Renal pelvis (tissue), 1 donor: ENCODE measurements at regions not wholly inside any gene's neighbourhood (a gene's known extent, or its start where the extent isn't known, plus 50 kb on each side); places are given as distances from the start of the nearest gene placed in this dataset.
"Not testable (repeated sequence)": the region's sequence is repeated elsewhere in the genome, so short reads cannot be mapped to it uniquely, and the experiment has no call there.

ENCODE experiments used
- DNase-seq: peaks from one replicate; pipeline ENCODE4 v3.0.0-alpha.2; 2013

GRCh38 chr7:112540839-112541577 is 60.2 kb downstream of the LSMEM1 start:
- no peak for DNase-seq

DNA sequence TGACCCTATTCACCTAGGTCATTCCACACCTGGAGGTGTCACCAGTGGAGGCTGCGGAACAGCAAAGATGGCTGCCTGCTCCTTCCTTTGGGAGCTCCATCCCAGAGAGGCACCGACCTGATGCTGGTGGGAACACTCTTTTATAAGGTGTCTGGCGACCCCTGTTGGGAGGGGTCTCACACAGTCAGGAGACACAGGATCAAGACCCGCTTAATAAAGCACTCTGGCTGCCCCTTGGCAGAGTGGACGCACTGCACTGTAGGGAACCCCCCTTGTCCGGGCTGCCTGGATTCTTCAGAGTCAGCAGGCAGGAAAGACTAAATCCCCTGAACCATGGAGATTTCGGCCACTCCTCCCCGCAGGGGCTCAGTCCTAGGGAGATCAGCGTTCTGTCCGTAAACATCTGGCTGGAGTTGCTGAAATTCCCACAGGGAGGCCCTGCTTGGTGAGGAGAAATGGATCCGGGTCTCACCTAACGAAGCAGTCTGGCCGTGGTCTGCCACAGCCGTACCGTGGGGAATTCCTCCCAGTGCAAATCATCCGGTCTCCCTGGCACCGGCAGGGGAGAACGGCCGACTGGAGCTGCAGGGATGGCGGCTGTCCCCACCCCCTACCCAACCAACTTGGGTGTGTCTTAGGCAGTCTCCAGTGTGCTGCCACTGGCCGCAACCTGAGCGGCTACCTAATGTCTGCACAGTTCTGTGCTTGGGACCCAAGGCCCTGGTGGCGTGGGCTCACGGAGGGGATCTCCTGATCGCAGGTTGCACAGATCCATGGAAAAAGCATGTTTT is 66.1 kb downstream of the LSMEM1 start:
- DNase-seq, result no peak

- no peak for DNase-seq
Measured at GRCh38 chr7:112547916-112548315, 67.1 kb downstream of the LSMEM1 start.

DNA sequence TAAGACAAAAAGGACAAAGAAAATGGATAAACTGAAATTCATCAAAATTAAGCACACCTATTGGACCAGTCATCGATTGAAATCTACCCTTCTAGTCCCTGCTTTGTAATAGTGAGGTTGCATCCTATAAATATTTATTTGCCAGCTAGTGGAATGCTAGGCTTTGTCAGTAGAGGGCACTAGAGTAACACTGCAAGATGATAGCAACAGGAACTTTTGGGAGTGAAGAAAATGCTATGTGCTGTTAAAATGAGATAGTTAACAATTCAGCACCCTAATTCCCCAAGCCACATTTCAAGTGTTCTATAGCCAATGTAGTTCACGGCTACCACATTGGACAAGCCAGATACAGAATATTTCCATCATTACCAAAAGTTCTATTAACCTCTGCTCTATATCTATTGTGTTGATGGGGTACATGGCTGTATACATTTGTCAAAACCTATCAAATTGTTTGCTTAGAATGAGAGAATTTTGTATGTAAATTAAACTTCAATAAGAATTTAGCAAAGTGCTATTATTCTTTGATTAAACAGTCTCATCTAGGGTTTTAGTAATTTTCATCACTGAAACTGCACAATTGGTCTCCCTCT is 69.8 kb downstream of the LSMEM1 start:
- DNase-seq, result peak; percentile 31

- not testable (repeated sequence) for DNase-seq
Measured at GRCh38 chr7:112551521-112551920, 70.7 kb downstream of the LSMEM1 start.

DNA sequence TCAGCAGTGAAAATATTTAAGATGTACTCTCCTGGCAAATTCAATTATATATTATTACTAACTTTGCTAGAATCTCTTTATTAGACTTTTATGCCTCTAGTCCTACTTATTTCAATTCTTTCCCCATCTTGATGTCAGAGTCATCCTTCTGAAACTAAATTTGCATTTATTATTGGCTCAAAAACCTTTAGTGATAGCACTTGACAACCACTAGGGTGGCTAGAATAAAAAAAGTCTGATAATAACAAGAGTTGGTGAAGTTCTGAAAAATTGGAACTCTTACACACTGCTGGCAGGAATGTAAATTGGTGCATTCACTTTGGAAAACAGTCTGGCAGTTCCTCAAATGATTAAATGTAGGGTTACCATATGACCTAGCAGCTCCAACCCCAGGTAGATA is 73.8 kb downstream of the LSMEM1 start:
- no peak for DNase-seq

DNA sequence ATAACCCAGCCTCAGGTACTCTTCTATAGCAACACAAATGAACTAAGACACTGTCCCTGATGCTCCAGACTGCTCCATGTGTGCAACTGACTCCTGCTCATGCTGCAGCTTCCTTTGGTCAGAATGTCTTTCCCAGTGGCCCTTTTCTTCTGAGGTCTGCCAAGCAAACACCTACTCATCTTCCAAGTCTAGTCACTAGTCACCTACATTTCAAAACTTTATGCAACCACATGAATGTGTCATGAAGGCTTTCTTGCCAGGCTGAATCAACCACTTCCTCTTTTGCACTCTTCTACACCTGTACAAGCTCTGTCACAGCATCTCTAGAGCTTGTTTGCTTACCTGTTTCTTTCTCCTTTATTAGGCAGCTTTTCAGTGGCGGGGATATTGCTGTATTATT is 75.8 kb downstream of the LSMEM1 start:
- DNase-seq, result no peak

GRCh38 chr7:112566442-112567324 is 85.9 kb downstream of the LSMEM1 start:
- DNase-seq, result no peak

DNA sequence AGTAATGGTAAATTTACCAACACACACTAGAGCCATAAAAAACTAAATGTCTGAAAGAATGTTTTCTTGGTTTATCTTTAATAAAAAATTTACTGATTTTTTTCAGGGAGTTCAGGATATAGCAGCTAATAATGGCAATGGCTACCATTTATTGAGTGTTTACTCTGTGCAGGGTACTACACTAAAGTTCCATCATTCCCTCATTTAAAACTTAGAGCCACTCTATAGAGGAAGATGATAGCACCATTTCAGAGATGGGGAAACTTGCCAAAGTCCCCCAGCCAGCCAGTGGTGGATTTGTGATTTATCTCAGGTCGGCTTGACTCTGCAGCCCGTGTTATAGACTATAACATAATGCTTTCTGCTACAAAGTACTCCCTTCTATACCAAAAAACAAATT is 86.6 kb downstream of the LSMEM1 start:
- no peak for DNase-seq

DNA sequence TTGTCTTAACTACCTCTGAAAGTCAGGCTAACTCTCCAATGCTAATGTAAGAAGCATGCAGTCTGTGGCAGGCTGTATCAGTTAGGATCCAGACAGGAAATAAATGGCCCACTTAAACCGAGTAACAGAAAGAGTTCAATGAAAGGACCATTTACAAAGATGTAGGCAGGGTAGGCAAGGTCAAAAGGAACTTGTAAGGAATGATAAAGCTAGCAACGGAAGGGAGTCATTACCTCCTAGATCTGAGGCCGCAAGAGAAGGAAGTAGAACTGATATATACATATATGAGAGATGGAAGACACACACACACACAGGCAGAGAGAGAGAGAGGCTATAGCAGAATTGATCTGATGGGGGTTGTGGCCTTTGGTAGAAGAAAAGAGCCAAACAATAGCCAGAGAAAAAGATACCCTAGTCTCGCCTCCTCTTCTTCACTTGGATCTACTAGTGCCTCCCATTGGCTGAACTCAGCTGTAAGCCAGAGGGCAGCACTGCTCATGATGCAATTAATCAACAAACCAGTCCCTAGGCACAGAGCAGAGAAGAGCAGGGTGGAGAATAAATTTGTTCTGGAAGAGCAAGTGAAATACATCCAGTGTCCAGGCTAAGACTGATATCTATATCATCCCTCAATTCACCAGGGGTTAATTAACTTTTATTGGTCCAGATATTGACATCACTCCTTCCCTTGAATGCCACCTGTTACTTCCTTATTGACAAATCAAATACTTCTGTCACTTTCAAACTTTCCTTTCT is 91.2 kb downstream of the LSMEM1 start:
- DNase-seq, result no peak

DNA sequence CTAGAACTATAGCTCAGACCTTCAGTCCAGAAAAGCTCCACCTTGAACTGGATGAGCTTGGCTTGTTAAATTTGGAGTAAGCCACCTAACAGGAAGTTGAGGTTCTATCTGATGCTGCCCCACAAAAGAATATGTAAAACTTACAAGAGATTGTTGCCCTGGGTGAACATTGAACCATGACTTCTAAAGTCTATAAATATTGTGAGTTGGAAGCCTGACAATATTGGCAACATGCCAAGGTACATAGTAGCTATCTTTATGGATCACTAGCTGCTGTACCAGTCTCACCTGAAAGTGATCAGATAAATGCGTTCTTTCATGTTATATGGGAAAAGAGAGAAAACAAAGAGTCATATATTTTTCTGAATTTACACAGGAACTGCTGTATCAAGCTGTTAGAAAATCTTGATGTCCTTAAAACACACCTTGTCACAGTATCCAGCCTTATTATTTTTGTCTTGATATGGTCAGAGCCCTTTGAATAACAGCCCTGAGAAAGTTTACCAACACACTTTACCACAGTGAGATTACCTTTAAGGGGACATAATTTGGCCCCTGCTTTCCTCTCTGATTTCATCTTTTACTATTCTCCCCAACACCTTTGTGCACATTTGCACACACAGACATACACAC is 92.0 kb downstream of the LSMEM1 start:
- DNase-seq, result peak; percentile 24

DNA sequence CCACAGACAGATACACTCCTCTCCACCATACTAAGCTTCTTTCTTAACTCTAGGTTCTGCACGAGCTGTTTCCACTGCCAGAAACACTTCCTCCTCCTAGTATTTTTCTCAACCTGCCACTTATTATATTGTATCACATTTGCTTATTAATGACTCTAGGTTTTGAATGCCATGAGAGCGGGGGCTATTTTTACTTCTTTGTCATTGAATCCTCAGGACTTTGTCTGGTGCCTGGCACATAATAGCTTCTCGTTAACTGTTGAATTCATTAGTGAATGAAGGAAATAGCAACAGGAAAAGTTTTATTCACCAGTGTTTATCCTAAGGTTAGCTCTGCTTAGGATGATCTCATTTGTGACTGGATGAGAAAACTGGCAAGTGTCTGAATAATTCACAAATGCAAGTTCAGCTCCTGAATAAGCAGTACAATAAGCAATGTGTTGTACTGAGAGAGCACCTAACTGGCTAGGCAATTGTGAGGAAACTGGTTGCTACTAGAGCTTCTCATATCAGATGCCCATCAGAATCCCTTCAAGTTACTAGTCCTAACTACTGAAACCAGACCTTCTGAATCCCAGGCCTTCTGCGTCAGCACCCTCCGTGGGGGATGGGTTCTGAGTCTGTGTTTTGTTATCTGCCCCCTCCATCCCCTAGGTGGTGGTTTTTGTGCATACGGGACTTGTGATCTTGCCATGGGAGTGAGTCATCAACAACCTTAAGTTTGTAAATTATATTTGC is 92.7 kb downstream of the LSMEM1 start:
- no peak for DNase-seq

DNA sequence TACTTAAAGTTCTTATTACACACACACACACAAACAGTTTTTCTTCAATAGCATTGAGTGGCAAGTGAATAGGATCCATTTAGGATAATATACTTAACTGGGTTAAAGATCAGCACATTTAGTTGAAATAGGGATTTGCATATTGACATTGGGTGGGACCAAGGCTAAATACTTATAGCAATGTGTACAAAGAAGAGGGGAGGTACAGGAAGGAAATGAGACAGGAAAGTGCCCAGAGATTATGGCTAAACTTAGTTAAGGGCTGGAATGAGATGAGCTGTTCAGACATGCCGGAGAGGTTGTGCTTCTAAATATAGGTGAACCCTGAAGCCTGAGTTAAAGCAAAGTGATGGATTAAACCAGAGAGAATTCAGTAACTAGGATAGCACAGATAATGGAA is 95.1 kb downstream of the LSMEM1 start:
- no peak for DNase-seq

- no peak for DNase-seq
Measured at GRCh38 chr7:112579388-112579787, 98.6 kb downstream of the LSMEM1 start.

GRCh38 chr7:112580717-112581435 is 100.1 kb downstream of the LSMEM1 start:
- DNase-seq, result no peak

DNA sequence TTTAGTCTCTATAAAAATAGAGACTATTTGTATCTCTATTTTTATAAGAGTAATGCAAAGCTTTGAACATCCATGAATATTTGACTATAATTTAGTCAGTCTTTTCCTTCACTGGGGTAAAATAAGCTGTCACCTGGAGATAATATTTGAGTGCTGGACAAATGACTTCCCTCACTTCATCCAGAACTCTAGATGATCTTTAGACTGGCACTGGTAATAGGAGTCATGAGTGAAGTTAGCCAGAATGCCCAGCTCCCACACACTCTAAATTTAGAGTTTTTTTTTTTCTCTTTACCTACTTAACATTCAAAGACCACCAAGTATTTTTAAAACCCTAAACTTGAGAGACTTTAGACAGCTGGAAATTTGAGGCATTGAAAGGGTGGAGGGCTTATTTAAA is 100.7 kb downstream of the LSMEM1 start:
- no peak for DNase-seq

GRCh38 chr7:112584290-112584689 is 103.5 kb downstream of the LSMEM1 start:
- DNase-seq, result no peak

DNA sequence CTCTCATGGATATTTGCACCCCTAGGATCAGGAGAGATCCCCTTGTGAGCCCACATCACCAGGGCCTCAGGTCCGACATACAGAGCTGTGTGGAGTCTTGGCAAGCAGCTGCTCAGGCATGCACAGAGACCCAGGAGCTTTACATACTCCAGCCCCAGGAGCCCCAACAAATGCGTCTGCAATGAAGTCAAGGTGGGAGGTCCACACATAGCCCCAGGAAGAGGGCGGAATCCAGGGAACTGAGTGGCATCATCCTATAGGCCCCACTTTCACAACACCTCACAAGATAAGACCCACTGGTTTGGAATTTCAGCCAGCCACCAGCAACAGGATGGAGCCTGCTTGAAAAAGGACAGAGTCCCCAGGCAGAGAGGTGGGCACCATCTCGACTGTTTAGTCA is 106.7 kb downstream of the LSMEM1 start:
- DNase-seq, result no peak

DNA sequence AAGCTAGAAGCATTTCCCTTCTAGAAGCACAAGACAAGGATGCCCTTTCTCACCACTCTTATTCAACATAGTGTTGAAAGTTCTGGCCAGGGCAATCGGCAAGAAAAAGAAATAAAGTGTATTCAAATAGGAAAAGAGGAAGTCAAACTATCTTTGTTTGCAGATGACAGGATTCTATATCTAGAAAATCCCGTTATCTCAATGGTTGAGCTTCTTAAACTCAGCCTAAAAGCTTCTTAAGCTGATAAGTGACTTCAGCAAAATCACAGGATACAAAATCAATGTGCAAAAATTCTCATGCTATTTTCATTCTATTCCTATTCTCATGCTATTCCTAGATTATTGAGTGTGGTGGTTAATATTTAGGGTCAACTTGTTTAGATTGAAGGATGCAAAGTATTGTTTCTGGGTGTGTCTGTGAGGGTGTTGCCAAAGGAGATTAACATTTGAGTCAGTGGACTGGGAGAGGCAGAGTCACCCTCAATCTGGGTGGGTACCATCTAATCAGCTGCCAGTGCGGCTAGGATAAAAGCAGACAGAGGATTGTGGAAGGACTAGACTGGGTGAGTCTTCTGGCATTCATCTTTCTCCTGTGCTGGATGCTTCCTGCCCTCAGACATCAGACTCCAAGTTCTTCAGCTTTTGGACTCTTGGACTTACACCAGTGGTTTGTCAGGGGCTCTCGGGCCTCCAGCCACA is 111.9 kb downstream of the LSMEM1 start:
- DNase-seq, result not testable (repeated sequence)
